Adrenal gland (tissue), 9 donors: ENCODE measurements at regions not wholly inside any gene's neighbourhood (a gene's known extent, or its start where the extent isn't known, plus 50 kb on each side); places are given as distances from the start of the nearest gene placed in this dataset.

Experiments used
- DNase-seq, 7 donors: peaks; one replicate each; pipeline ENCODE4 v3.0.0-alpha.2; 2019 to 2020
- H3K27ac ChIP-seq, 5 donors: fragments of 200-600 bp; sonication (generic) in 4 of 5; 1 replicate in 3 of 5; 2 replicates in 2 of 5; pipeline versions ENCODE4 v1.5.1 to v1.8.0; 2016 to 2020; ENCODE audit warnings: mild to moderate bottlenecking in 1 of 5
- H3K27me3 ChIP-seq: fragments of 200-600 bp; 2 replicates; pipeline ENCODE4 v1.8.0; 2021
- H3K36me3 ChIP-seq, 2 donors: fragments of 200-600 bp; replicated peaks in 1 of 2; 1 replicate in 1 of 2; 2 replicates in 1 of 2; pipeline versions ENCODE4 v1.5.1 to v1.8.0; 2018 to 2022
- H3K4me1 ChIP-seq, 2 donors: fragments of 200-600 bp; replicated peaks in 1 of 2; 1 replicate in 1 of 2; 2 replicates in 1 of 2; pipeline versions ENCODE4 v1.5.1 to v1.8.0; 2018 to 2021
- H3K4me3 ChIP-seq, 4 donors: fragments of 200-600 bp; sonication (generic) in 3 of 4; one replicate each; pipeline ENCODE4 v1.5.1; 2016 to 2018
- H3K9me3 ChIP-seq, 3 donors: fragments of 200-600 bp; sonication (generic) in 1 of 3; replicated peaks in 1 of 3; 1 replicate in 2 of 3; 2 replicates in 1 of 3; pipeline versions ENCODE4 v1.5.1 to v1.8.0; 2016 to 2021
- CTCF ChIP-seq, 6 experiments: fragments of 450-650 bp in 4 of 6; fragments of 200-600 bp in 2 of 6; sonication (generic) in 1 of 6; IDR thresholded peaks; 1 replicate in 5 of 6; 2 replicates in 1 of 6; pipeline versions ENCODE4 v1.5.1 to v1.8.0; 2016 to 2021; ENCODE audit warnings: antibody characterized with exemption in 6 of 6, mild to moderate bottlenecking in 2 of 6, moderate library complexity in 1 of 6
- POLR2A ChIP-seq, 2 donors: fragments of 450-650 bp; IDR thresholded peaks; one replicate each; pipeline ENCODE4 v1.6.1; 2017; ENCODE audit warnings: antibody characterized with exemption in 2 of 2, mild to moderate bottlenecking in 2 of 2, moderate library complexity in 1 of 2
- WGBS, 4 donors: extraction: QIAGEN DNeasy Blood & Tissue Kit in 2 of 4; methylation state at CpG; one replicate each; pipeline versions ENCODE4 v1.1.5 to v1.1.7; 2013 to 2017; 5-methylcytosine and 5-hydroxymethylcytosine counted together
- intact Hi-C, 2 donors: fragments of 100-400 bp; cut with DNase I; formaldehyde crosslinking; loops; one replicate each; pipeline versions ENCODE4 v1.14.1 to v1.15.0; 2022 to 2023
- donor health status: healthy with polysubstance abuse.
- donor health status: Bipolar disorder and iron deficiency.
- donor health status: DM: yes; HTN: yes; CAD: no.
- donor health status: DM: no; HTN: no; CAD: no.
- donor health status: DM: no; HTN: no; CAD: no.

GRCh38 chr1:56424744-56425493, 154.4 kb downstream of the PLPP3 start:
- Histone ChIP-seq H3K36me3 (no peaks in the 10 kb centered on the region), H3K4me1 (peaks cover 13 to 18% of the 10 kb centered on the region in 2 donors), H3K9me3 (no peaks in the 10 kb centered on the region), H3K27me3 (no peaks in the 10 kb centered on the region), H3K4me3 (no peak overlapping the region), H3K27ac (peak overlapping the region in 2 of 5 donors; percentile 35 to 81)
- 51 to 69% (median 58%) methylated on average over 5 to 6 of the region's 6 CpGs for WGBS, 4 donors
- intact Hi-C loops = no loop called here
- DNase-seq = peak; percentile 74 to 88 (median 84)
- TF ChIP-seq POLR2A (IDR thresholded peaks at IDR 0.05) (no peak), CTCF (IDR thresholded peaks at IDR 0.05) (no peak)

- H3K27me3 ChIP-seq = no peaks in the 10 kb centered on the region
- DNase-seq = peak in 2 of 7 donors; percentile 8 to 23
- no peaks in the 10 kb centered on the region for H3K36me3 ChIP-seq
- no peak overlapping the region for H3K27ac ChIP-seq
- peaks cover 13 to 18% of the 10 kb centered on the region in 2 donors for H3K4me1 ChIP-seq
- H3K4me3 ChIP-seq = no peak overlapping the region
- intact Hi-C loops = no loop called here
- no peaks in the 10 kb centered on the region for H3K9me3 ChIP-seq
- TF ChIP-seq CTCF (IDR thresholded peaks at IDR 0.05) = no peak
- TF ChIP-seq POLR2A (IDR thresholded peaks at IDR 0.05) = no peak
- WGBS, 4 donors = 42 to 51% (median 44%) methylated on average over 4 of the region's 4 CpGs
Observed at GRCh38 chr1:56423716-56424115, 155.6 kb downstream of the PLPP3 start.

GRCh38 chr1:56418151-56418631, 161.2 kb downstream of the PLPP3 start:
- TF ChIP-seq POLR2A (IDR thresholded peaks at IDR 0.05) (no peak), CTCF (IDR thresholded peaks at IDR 0.05) (no peak)
- peak in 4 of 7 donors; percentile 25 to 74 (median 38) for DNase-seq
- peaks cover 2 to 7% of the 10 kb centered on the region in 2 donors for H3K4me1 ChIP-seq
- 78 to 83% (median 80%) methylated on average over 6 of the region's 6 CpGs for WGBS, 4 donors
- H3K27ac ChIP-seq = peak overlapping the region in 2 of 5 donors; percentile 6 to 18
- H3K27me3 ChIP-seq = no peaks in the 10 kb centered on the region
- intact Hi-C loops = no loop called here
- H3K4me3 ChIP-seq = no peak overlapping the region
- H3K36me3 ChIP-seq = no peaks in the 10 kb centered on the region
- H3K9me3 ChIP-seq = no peaks in the 10 kb centered on the region

- Histone ChIP-seq H3K4me3 (no peak overlapping the region), H3K4me1 (peaks cover 0 to 7% of the 10 kb centered on the region in 2 donors), H3K9me3 (no peaks in the 10 kb centered on the region), H3K27ac (peak overlapping the region in 2 of 5 donors; percentile 6 to 18), H3K36me3 (no peaks in the 10 kb centered on the region), H3K27me3 (no peaks in the 10 kb centered on the region)
- WGBS, 4 donors = 76 to 85% (median 79%) methylated on average over 4 of the region's 4 CpGs
- no peak for DNase-seq
- TF ChIP-seq POLR2A (IDR thresholded peaks at IDR 0.05) (no peak), CTCF (IDR thresholded peaks at IDR 0.05) (no peak)
- intact Hi-C loops = no loop called here
Observed at GRCh38 chr1:56417646-56418045, 161.7 kb downstream of the PLPP3 start.
